Cardiac fibroblast (primary cell): ENCODE measurements at regions not wholly inside any gene's neighbourhood (a gene's known extent, or its start where the extent isn't known, plus 50 kb on each side); places are given as distances from the start of the nearest gene placed in this dataset.
A peak's percentile ranks its signal among the peaks of the same experiment; 100 is the strongest.

Source experiments
- DNase-seq, 2 donors: peaks; one replicate each; pipeline versions ENCODE4 v3.0.0 to v3.0.0-alpha.2; 2010; ENCODE audit warnings: low read depth in 2 of 2
- H3K4me3 ChIP-seq, 2 donors: replicated peaks in 1 of 2; 1 replicate in 1 of 2; 2 replicates in 1 of 2; pipeline ENCODE4 v1.5.1; 2011; ENCODE audit warnings: low read depth in 2 of 2, low read length in 2 of 2, mild to moderate bottlenecking in 2 of 2, moderate library complexity in 1 of 2
- CTCF ChIP-seq: IDR thresholded peaks from one replicate; pipeline ENCODE4 v1.5.1; 2011; ENCODE audit warnings: low read depth, mild to moderate bottlenecking, low read length, inconsistent platforms

GRCh38 chr9:31114346-31114745 lies 1270.1 kb upstream of the ACO1 start:
- no peak overlapping the region for H3K4me3 ChIP-seq
- no peak for TF ChIP-seq CTCF
- DNase-seq: no peak

- DNase-seq: peak; percentile 39 to 72
- H3K4me3 ChIP-seq: no peak overlapping the region
- TF ChIP-seq CTCF: peak; percentile 43
Observed at GRCh38 chr9:31119890-31120454, 1264.5 kb upstream of the ACO1 start.

- no peak for TF ChIP-seq CTCF
- no peak for DNase-seq
- H3K4me3 ChIP-seq: no peak overlapping the region
Observed at GRCh38 chr9:31124389-31124788, 1260.1 kb upstream of the ACO1 start.

GRCh38 chr9:31135567-31135966 lies 1248.9 kb upstream of the ACO1 start:
- DNase-seq: peak in 1 of 2 donors; percentile 16
- no peak for TF ChIP-seq CTCF
- H3K4me3 ChIP-seq: no peak overlapping the region

- TF ChIP-seq CTCF: no peak
- DNase-seq: no peak
- no peak overlapping the region for H3K4me3 ChIP-seq
Observed at GRCh38 chr9:31136524-31136923, 1247.9 kb upstream of the ACO1 start.

GRCh38 chr9:31137176-31138160 lies 1247.0 kb upstream of the ACO1 start:
- no peak overlapping the region for H3K4me3 ChIP-seq
- DNase-seq: peak; percentile 77 to 95
- TF ChIP-seq CTCF: no peak
